Panc1 (cell line): ENCODE measurements at regions not wholly inside any gene's neighbourhood (a gene's known extent, or its start where the extent isn't known, plus 50 kb on each side); places are given as distances from the start of the nearest gene placed in this dataset.

ENCODE experiments used
- POLR2AphosphoS5 ChIP-seq: IDR thresholded peaks from 2 replicates; pipeline ENCODE4 v1.6.1; 2012; ENCODE audit warnings: mild to moderate bottlenecking, low read depth, low read length, moderate library complexity
- SIN3A ChIP-seq: IDR thresholded peaks from 2 replicates; pipeline ENCODE4 v1.6.1; 2012; ENCODE audit warnings: low read depth, mild to moderate bottlenecking, low read length, moderate library complexity, borderline replicate concordance; ENCODE audit not compliant: insufficient read depth
- TF ChIP-seq, protein P1 (sequence below): fragments of 450-650 bp; IDR thresholded peaks from 2 replicates; pipeline ENCODE4 v1.5.1; 2017; ENCODE audit warnings: mild to moderate bottlenecking

DNA sequence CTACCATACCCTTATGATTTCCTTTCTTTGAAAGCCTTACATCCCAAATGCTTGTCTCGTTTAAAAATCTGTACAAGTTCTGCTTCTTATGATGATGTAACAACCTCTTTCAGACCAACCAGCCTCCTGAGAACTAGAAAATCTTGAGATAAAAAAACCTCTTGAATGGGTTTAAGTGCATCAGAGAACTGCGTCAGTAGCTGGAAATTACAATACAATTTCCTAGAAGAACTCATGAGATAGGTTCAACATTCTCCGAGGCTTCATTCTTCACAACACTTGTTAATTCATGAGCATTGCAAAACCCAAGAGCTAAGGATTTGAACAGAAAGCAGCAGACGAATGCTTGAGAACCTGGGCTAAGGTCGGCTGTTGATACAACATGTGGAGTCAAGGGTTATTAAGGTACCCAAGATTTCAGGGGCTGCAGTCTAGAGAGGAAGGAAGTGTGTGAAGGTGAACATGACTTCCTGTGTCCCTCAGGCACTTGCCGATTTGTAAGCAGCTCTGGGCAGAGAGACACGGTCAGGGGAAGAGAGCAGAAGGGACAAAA lies 286.0 kb downstream of the ICE1 start:
- no peak for TF ChIP-seq POLR2AphosphoS5
- TF ChIP-seq, protein P1, sequence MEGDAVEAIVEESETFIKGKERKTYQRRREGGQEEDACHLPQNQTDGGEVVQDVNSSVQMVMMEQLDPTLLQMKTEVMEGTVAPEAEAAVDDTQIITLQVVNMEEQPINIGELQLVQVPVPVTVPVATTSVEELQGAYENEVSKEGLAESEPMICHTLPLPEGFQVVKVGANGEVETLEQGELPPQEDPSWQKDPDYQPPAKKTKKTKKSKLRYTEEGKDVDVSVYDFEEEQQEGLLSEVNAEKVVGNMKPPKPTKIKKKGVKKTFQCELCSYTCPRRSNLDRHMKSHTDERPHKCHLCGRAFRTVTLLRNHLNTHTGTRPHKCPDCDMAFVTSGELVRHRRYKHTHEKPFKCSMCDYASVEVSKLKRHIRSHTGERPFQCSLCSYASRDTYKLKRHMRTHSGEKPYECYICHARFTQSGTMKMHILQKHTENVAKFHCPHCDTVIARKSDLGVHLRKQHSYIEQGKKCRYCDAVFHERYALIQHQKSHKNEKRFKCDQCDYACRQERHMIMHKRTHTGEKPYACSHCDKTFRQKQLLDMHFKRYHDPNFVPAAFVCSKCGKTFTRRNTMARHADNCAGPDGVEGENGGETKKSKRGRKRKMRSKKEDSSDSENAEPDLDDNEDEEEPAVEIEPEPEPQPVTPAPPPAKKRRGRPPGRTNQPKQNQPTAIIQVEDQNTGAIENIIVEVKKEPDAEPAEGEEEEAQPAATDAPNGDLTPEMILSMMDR, result no peak
- TF ChIP-seq SIN3A, result no peak
